ENCODE measurements at regions not wholly inside any gene's neighbourhood (a gene's known extent, or its start where the extent isn't known, plus 50 kb on each side); places are given as distances from the start of the nearest gene placed in this dataset.
"Not testable (repeated sequence)": the region's sequence is repeated elsewhere in the genome, so short reads cannot be mapped to it uniquely, and the experiment has no call there.

DNA sequence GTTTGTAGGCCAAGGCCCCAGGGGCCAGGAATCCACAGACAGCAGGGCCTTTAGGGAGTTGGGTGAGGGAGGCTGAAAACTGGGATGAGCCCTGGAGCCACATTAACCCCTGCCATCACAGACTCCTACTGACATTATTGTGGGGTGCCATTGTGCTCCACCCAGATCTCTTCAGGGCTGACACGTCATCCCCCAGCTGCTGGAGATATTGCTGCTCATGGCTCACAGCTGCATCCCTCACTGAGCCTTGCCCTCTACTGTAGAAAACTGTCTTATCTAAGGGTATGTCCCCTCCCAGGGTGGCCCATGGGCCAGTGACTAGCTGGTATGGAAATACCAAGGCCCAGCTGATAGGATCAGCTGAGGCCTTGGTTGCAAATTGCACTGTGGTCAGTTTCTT, 87.3 kb upstream of the PRR23C start:
- DNase-seq (ENCODE audit: low read depth in 4 of 4, low spot score in 3 of 4): no peak

DNA sequence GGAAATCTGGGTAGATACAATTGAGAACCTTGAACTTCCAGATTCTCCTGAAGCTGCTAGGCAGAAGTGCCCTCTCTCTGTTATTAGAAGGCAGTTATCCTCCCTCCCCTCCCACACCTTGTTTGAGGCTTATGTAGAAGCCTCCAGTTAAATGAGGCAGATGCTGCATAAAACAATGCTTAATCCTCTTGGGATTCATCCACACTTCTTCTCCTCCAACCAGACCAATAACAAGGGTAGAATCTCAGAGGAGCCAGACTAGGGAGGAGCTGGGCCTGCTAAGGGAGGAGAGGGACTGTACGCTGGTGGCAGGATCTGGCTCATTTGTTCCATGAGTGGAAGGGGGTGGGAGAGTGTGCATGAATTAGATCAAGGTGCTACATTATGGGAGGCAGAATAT, 88.3 kb upstream of the PRR23C start:
- no peak for DNase-seq (ENCODE audit: low read depth in 4 of 4, low spot score in 3 of 4)

- no peak for DNase-seq (ENCODE audit: low read depth in 4 of 4, low spot score in 3 of 4)
These were observed 90.1 kb upstream of the PRR23C start for GRCh38 chr3:139134678-139135372.

DNA sequence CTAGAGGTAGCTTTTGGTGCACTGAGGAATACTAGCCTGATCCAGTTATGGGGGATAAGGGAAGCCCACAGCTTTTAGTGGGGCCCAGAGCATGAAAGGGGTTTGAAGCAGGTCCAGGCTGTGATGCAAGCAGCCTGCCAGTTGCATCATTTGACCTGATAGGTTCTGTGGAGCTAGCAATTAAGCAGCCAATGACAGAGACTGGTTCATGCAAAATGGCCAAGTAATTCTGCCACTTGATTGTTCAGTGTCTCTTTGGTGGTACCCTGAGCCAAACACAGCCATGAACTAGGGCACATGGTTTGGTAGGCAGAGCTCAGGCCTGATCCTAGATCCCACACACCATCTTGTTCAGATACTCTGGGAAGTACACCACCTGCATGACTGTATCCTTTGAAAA, 91.0 kb upstream of the PRR23C start:
- no peak for DNase-seq (ENCODE audit: low read depth in 4 of 4, low spot score in 3 of 4)

GRCh38 chr3:139136469-139137202, 91.9 kb upstream of the PRR23C start:
- DNase-seq (ENCODE audit: low read depth in 4 of 4, low spot score in 3 of 4): no peak

GRCh38 chr3:139140553-139140952, 95.9 kb upstream of the PRR23C start:
- DNase-seq (ENCODE audit: low read depth in 4 of 4, low spot score in 3 of 4): no peak

GRCh38 chr3:139145980-139146379, 101.3 kb upstream of the PRR23C start:
- DNase-seq (ENCODE audit: low read depth in 4 of 4, low spot score in 3 of 4): not testable (repeated sequence)

DNA sequence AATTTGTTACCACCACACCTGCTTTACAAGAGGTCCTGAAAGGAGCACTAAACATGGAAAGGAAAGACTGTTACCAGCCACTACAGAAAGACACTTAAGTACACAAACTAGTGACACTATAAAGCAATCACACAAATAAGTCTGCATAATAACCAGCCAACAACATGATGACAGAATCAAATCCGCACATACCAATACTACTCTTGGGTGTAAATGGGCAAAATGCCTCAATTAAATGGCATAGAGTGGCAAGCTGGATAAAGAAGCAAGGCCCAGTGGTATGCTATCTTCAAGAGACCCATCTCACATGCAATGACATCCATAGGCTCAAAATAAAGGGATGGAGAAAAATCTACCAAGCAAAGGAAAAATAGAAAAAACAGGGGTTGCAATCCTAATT, 106.8 kb upstream of the PRR23C start:
- no peak for DNase-seq (ENCODE audit: low read depth in 4 of 4, low spot score in 3 of 4)

- not testable (repeated sequence) for DNase-seq (ENCODE audit: low read depth in 4 of 4, low spot score in 3 of 4)
These were observed 108.7 kb upstream of the PRR23C start for GRCh38 chr3:139153434-139153833.

GRCh38 chr3:139157161-139157932, 112.7 kb upstream of the PRR23C start:
- DNase-seq (ENCODE audit: low read depth in 4 of 4, low spot score in 3 of 4): no peak

GRCh38 chr3:139159356-139159755, 114.7 kb upstream of the PRR23C start:
- no peak for DNase-seq (ENCODE audit: low read depth in 4 of 4, low spot score in 3 of 4)

- DNase-seq (ENCODE audit: low read depth in 4 of 4, low spot score in 3 of 4): no peak
These were observed 128.8 kb upstream of the PRR23C start for GRCh38 chr3:139173372-139174108.

DNA sequence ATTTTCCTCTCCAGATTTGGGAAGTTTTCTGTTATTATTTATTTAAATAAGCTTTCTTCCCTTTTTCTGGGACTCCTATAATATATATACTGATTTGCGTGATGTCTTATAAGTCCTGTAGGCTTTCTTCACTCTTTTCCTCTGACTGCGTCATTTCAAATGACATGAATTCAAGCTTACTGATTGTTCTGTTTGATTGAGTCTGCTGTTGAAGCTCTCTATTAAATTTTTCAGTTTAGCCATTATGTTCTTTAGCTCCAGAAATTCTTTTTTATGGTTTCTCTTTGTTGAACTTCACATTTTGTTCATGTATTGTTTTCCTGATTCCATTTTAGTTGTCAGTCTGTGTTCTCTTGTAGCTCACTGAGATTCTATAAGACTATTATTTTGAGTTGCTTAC, 135.8 kb upstream of the PRR23C start:
- DNase-seq (ENCODE audit: low read depth in 4 of 4, low spot score in 3 of 4): no peak

DNA sequence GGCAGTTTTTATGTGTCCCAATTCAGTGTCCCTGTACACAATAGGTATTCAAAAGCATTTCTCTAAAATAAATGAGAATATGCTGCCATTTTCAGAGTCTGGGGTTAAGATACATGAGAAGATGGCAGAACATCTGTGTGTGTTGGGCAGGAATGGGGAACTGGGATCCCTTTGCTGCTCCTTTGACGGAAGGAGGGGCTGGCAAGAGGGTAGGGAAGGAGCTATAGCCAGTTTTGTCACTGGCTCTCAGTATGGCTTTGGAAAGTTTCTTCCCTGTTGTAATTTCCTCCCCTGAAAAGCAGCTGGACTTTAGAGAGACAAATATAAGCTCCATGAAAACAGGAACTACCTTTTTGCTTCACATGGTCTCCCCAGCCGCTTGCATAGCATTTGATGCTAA, 137.5 kb upstream of the PRR23C start:
- no peak for DNase-seq (ENCODE audit: low read depth in 4 of 4, low spot score in 3 of 4)

DNA sequence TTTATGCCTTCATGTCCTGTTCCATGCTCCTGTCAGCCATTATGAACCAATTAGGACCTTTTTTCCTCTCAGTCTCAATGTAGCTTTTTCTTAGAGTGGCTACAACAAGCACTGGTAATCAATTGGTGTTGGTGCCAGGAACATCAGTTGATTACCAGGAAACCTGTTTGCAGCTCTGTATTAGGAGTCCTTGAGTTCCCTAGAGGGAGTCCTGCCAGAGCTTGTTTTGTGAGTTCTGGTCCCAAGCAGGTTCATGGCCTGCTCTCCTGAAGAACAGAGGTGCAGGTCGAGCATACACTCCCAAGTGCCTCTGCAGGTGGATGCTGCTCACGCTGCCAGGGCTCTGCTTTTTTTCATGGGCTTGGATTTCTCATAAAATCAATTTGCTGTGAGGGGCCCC, 137.9 kb upstream of the PRR23C start:
- no peak for DNase-seq (ENCODE audit: low read depth in 4 of 4, low spot score in 3 of 4)

- no peak for DNase-seq (ENCODE audit: low read depth in 4 of 4, low spot score in 3 of 4)
These were observed 140.8 kb upstream of the PRR23C start for GRCh38 chr3:139185527-139185926.

DNA sequence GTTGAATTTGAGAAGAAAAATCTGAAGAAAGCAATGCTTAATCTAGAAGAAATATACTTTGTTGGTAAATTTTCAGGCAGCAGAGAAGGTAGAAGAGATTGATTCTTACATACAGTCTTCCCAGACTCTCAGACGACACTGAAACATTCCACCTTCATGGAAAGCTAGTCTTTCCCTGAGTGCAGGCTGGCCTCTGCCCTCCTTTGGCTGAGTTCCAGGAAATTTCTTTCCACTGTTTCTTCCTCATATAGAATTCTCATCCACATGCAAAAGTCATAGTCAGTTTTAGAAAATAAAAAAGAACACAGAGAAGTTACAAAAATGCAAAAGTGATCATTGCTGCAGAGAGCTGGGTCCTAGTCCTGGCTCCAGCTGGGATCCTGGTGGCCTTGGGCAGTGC, 142.5 kb upstream of the PRR23C start:
- DNase-seq (ENCODE audit: low read depth in 4 of 4, low spot score in 3 of 4): no peak

- no peak for DNase-seq (ENCODE audit: low read depth in 4 of 4, low spot score in 3 of 4)
These were observed 143.0 kb upstream of the PRR23C start for GRCh38 chr3:139187648-139188047.

- DNase-seq (ENCODE audit: low read depth in 4 of 4, low spot score in 3 of 4): no peak
These were observed 145.3 kb upstream of the PRR23C start for GRCh38 chr3:139189943-139190342.

DNA sequence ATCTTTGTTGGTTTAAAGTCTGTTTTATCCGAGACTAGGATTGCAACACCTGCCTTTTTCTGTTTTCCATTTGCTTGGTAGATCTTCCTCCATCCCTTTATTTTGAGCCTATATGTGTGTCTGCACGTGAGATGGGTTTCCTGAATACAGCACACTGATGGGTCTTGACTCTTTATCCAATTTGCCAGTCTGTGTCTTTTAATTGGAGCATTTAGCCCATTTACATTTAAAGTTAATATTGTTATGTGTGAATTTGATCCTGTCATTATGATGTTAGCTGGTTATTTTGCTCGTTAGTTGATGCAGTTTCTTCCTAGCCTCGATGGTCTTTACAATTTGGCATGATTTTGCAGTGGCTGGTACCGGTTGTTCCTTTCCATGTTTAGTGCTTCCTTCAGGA, 149.4 kb upstream of the MRPS22 start:
- not testable (repeated sequence) for DNase-seq (ENCODE audit: low read depth in 4 of 4, low spot score in 3 of 4)

DNA sequence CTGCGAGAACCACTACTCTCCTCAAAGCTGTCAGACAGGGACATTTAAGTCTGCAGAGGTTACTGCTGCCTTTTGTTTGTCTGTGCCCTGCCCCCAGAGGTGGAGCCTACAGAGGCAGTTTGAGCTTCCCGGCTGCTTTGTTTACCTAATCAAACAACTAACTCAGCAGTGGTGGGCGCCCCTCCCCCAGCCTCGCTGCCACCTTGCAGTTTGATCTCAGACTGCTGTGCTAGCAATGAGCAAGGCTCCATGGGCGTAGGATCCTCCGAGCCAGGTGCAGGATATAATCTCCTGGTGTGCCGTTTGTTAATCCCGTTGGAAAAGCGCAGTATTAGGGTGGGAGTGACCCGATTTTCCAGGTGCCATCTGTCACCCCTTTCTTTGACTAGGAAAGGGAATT, 147.7 kb upstream of the MRPS22 start:
- DNase-seq (ENCODE audit: low read depth in 4 of 4, low spot score in 3 of 4): not testable (repeated sequence)

All from right renal pelvis (tissue), 4 donors.